HG02610 (cell line): ENCODE measurements at regions not wholly inside any gene's neighbourhood (a gene's known extent, or its start where the extent isn't known, plus 50 kb on each side); places are given as distances from the start of the nearest gene placed in this dataset.

Experiments used
- ATAC-seq: cut with Tn5 transposase; IDR thresholded peaks from one replicate; pipeline ENCODE4 v1.9.1; 2021; ENCODE audit warnings: mild to moderate bottlenecking, moderate library complexity; ENCODE audit not compliant: unreplicated experiment

- no peak for ATAC-seq
Measured at GRCh38 chr2:221204699-221205098, 367.4 kb downstream of the EPHA4 start.

DNA sequence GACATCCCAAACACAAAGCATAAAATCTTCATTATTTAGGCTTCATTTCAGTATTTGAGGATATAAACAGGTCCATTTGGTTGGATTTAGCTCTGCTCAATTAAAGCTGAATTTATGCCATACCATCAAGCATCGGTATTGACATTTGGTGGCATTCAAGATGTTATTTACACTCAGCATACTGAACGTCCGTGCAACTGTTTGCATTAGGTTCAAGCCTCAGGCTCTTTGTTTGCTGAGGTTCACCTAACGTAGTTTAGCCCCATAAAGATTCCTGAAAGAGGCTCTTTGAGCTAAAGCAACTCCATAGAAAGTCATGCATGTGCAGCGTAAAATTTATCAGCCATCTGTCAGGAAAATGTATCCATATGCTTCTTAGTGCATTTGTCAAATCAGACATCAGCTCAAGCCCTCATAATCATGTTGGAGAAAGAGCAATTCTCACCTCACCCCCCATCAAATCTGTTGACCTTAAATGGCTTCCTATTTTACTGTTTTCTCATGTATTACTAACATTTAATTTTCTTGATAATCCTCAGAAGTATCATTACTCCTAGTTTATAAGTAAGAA lies 366.9 kb downstream of the EPHA4 start:
- no peak for ATAC-seq

GRCh38 chr2:221210686-221211085 lies 361.4 kb downstream of the EPHA4 start:
- ATAC-seq: no peak

DNA sequence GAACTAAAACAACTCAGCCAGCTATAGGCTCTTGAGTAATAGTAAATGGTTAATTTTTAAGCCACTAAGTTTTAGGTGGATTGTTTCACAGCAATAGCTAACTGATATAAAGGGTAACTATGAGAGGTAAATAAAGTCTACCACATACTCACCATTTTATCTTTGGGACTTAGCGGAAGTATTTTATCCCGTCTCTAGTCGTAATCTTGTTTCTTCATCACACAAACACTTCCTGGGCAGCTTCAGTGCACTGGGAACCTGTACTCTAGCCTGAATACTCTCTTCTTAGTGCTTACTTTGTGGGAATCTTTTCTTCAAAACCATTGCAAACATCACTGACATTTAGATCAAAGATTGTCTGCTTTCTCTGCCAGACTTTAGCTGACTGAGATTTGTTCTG lies 360.5 kb downstream of the EPHA4 start:
- no peak for ATAC-seq

GRCh38 chr2:221212105-221212504 lies 360.0 kb downstream of the EPHA4 start:
- ATAC-seq: no peak

- no peak for ATAC-seq
Measured at GRCh38 chr2:221215487-221215886, 356.6 kb downstream of the EPHA4 start.

DNA sequence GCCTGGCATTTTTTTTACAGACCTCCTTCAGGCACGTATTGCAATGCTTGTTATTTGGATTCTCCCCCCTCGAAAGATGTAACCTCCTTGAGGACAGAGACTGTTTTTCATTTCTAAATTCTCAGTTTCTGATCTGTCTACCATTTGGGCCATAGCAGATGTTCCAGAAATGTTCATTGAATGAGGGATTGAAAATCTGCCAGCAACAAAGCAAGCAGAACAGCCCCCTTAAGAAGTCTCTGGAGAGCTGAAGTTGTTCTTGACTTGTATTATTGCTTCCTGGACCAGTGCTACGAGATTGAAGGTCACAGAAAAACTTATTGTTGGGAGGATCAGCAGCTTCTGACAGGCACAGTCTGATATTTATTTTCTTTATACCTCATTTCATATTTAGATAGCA lies 355.5 kb downstream of the EPHA4 start:
- no peak for ATAC-seq

DNA sequence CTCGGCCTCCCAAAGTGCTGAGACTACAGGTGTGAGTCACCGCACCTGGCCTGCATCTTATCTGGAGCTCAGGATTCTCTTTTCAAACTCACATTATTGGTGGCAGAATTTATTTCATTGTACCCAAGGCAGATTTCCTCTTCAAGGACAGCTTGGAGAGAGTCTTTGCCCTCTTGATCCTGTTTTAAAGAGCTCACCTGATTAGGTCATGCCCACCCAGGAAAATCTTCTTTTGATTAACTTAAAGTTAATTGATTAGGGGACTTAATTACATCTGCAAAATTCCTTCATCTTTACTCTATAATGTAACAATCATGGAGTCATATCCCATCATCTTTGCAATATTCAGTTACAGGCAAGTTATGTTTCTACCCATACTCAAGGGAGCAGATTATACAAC lies 346.4 kb downstream of the EPHA4 start:
- ATAC-seq: no peak

- ATAC-seq: no peak
Measured at GRCh38 chr2:221228214-221228769, 343.8 kb downstream of the EPHA4 start.

DNA sequence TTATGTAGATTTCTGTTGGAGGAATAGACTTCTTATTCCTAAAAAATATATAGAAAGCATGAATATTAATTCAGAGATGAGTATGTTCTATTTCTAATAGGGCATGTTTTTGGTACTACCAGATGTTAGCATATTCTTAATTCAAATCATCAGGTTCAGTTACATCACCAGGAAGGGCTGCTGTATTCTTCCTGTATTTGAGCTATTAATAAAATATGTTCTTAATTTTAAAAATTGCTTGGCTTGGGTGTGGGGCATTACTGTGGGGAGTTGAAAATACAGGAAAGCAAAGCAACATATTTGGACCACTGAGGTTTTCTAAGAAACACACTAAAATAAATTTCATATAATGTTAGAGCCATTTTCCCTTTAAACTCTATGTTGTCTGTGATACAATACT lies 343.0 kb downstream of the EPHA4 start:
- no peak for ATAC-seq

DNA sequence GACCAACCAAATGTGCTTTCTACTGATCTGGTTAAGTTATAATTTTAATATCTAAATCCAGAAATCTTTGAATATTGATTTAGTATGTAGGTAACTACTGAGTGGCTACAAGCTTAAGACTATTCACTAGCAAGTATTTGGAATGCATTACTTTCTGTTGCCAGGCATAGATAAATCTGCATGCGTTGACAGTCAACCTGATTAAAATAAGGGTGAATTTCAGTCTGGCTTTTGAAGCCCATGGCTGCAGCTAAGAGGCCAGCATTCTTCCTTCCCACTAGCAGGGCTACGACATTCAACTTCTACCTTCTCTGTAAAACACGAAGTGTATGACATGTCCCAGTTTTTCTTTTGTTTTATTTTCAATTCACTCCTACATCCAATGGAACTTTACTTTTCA lies 340.6 kb downstream of the EPHA4 start:
- no peak for ATAC-seq

- no peak for ATAC-seq
Measured at GRCh38 chr2:221235941-221236340, 336.2 kb downstream of the EPHA4 start.

DNA sequence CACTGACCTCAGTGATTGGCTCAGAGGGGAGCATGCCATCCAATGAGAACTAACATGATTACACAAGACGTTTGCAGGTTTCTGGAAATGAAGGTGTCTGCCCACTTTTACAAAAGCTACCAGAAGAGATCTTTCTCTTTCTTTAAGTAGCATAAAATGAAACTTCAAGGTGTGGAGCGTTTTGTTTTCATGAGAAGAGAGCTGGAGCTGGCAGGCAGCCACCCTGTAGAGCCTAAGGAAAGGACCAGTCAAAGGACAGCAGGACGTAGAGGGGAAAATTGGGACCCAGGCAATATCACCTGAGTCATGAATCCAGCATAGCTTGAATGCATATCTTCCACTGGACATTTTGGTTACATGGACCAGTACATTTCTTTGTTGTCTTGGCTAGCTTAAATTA lies 331.0 kb downstream of the EPHA4 start:
- no peak for ATAC-seq

GRCh38 chr2:221243771-221244170 lies 328.3 kb downstream of the EPHA4 start:
- no peak for ATAC-seq

DNA sequence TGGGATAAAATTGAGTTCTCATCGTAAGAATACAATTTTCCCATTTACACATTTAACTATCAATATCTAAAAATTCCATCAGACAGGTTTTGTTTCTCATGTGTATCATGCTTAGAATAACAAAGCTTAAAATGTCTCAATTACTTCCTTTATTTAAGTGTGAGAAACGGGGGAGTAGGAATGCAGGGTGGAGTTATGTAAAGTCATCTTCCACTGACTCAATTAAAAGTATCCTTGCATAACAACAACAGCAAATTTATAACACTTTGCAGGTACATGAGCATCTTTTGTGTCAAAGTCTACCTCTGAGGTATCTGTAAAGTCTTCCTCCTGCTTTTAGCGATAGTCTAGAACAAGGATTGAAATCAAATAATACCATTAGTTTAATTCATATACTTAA lies 327.1 kb downstream of the EPHA4 start:
- no peak for ATAC-seq

DNA sequence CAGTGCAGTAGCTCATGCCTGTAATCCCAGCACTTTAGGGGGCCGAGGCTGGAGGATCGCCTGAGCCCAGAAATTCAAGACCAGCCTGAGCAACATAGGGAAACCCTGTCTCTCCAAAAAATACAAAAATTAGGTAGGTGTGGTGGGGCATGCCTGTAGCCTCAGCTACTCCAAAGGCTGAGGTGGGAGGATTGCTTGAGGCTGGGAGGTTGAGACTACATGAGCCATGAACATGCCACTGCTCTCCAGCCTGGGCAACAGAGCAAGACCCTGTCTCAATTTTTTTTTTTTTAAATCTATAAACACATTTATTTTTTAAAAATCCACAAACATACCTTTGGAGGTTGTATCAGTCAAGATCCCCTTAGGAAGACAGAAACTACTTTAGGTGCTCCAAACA lies 326.3 kb downstream of the EPHA4 start:
- no peak for ATAC-seq

DNA sequence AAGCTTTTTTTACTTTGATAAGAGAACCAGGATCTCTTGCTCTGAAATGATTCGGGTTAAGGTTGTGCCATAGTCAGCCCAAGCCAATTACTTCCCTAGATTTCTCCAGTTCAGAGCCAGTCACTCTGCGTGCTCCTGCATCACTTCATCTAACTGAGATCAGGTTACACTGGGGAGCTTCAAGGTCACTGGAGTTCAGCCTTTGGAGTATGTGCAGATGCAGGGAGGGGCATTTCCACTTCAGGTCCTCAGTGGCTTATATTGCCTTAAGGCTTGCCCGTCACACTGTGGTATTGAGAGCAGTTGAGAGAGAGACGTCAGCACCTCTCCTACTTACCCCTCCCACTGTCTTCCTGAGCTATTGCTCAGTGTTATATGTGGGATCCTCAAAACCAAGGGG lies 317.8 kb downstream of the EPHA4 start:
- no peak for ATAC-seq

GRCh38 chr2:221255862-221256261 lies 316.2 kb downstream of the EPHA4 start:
- no peak for ATAC-seq

DNA sequence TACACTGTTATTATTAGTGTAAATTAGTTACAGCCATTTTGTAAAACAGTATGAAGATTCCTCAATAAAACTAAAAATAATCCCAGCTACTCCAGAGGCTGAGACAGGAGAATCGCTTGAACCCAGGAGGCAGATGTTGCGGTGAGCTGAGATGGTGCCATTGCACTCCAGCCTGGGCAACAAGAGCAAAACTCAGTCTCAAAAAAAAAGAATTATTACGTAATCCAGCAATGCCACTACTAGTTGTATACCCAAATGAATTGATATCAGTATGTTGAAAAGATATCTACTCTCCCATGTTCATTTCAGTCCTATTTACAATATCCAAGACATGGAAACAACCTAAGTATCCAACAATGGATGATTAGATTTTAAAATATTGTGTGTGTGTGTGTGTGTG lies 313.6 kb downstream of the EPHA4 start:
- no peak for ATAC-seq

GRCh38 chr2:221262651-221263050 lies 309.5 kb downstream of the EPHA4 start:
- no peak for ATAC-seq

GRCh38 chr2:221263573-221263972 lies 308.5 kb downstream of the EPHA4 start:
- ATAC-seq: no peak

DNA sequence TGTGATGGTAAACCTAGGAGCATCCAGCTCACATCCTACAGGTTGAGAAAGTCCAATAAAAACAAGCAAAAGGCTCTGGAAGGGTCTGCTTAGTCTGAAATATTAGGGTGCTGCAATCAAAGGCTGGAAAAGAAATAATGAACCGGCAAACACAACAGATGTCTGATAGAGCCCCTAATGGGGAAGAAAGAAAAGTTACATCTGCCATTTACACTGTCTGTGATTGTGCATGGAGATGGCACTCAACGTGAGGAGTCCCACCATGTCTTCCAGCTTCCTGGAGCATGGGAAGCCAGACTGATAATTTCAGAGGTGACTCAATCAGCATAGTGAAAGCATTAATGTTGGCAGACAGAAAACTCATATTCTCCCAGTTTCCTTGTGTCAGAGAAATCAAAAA lies 307.8 kb downstream of the EPHA4 start:
- no peak for ATAC-seq

GRCh38 chr2:221267773-221268425 lies 304.2 kb downstream of the EPHA4 start:
- no peak for ATAC-seq
